Heart left ventricle (tissue), 16 donors: ENCODE measurements at regions not wholly inside any gene's neighbourhood (a gene's known extent, or its start where the extent isn't known, plus 50 kb on each side); places are given as distances from the start of the nearest gene placed in this dataset.

Experiments
- ATAC-seq, 4 donors: fragments of 200-7000 bp; cut with Tn5 transposase; one replicate each; pipeline ENCODE4 v1.9.1; 2020 to 2022; ENCODE audit warnings: moderate library complexity in 4 of 4, mild to moderate bottlenecking in 3 of 4, moderate number of reproducible peaks in 1 of 4
- DNase-seq, 5 donors: peaks; one replicate each; pipeline ENCODE4 v3.0.0-alpha.2; 2020
- H3K27ac ChIP-seq, 12 donors: fragments of 200-600 bp; sonication (generic) in 4 of 12; one replicate each; pipeline versions ENCODE4 v1.5.0 to v1.8.0; 2016 to 2022; ENCODE audit warnings: mild to moderate bottlenecking in 2 of 12
- H3K27me3 ChIP-seq, 9 donors: fragments of 200-600 bp; sonication (generic) in 2 of 9; one replicate each; pipeline versions ENCODE4 v1.5.1 to v1.8.0; 2016 to 2022; ENCODE audit warnings: mild to moderate bottlenecking in 3 of 9
- H3K36me3 ChIP-seq, 9 donors: fragments of 200-600 bp; sonication (generic) in 2 of 9; one replicate each; pipeline versions ENCODE4 v1.5.0 to v1.8.0; 2018 to 2022; ENCODE audit warnings: mild to moderate bottlenecking in 2 of 9
- H3K4me1 ChIP-seq, 12 donors: fragments of 200-600 bp; sonication (generic) in 4 of 12; one replicate each; pipeline versions ENCODE4 v1.5.0 to v1.8.0; 2016 to 2022; ENCODE audit warnings: mild to moderate bottlenecking in 3 of 12
- H3K4me3 ChIP-seq, 12 donors: fragments of 200-600 bp; sonication (generic) in 4 of 12; one replicate each; pipeline versions ENCODE4 v1.5.0 to v1.8.0; 2017 to 2022; ENCODE audit warnings: mild to moderate bottlenecking in 9 of 12, moderate library complexity in 4 of 12
- H3K9me3 ChIP-seq, 12 donors: fragments of 200-600 bp; sonication (generic) in 4 of 12; one replicate each; pipeline versions ENCODE4 v1.5.0 to v1.8.0; 2016 to 2022; ENCODE audit warnings: mild to moderate bottlenecking in 1 of 12
- POLR2A ChIP-seq, 2 donors: fragments of 450-650 bp; IDR thresholded peaks; one replicate each; pipeline ENCODE4 v1.6.1; 2017; ENCODE audit warnings: antibody characterized with exemption in 2 of 2, mild to moderate bottlenecking in 2 of 2, moderate library complexity in 2 of 2
- WGBS, 4 donors: extraction: QIAGEN DNeasy Blood & Tissue Kit in 2 of 4; methylation state at CpG; one replicate each; pipeline versions ENCODE4 v1.1.5 to v1.1.7; 2013 to 2018; 5-methylcytosine and 5-hydroxymethylcytosine counted together
- intact Hi-C, 10 donors: fragments of 100-400 bp; cut with DNase I; formaldehyde crosslinking; loops; one replicate each; pipeline versions ENCODE4 v1.11.1 to v1.14.2; 2022
- TF ChIP-seq, protein P1 (sequence below), 12 donors: fragments of 200-600 bp; sonication (generic) in 4 of 12; IDR thresholded peaks; one replicate each; pipeline versions ENCODE4 v1.5.0 to v1.8.0; 2018 to 2022; ENCODE audit warnings: antibody characterized with exemption in 12 of 12, mild to moderate bottlenecking in 5 of 12
- donor health status: ischemic (EF 13 %, LVEDD 7.1; RV severe dilation, severe dysfunction).
- donor health status: healthy with polysubstance abuse.
- donor health status: DM: no; HTN: yes; CAD: no.
- donor health status: DM: no; HTN: no; CAD: no.
- donor health status: ischemic (EF 25% LVEDD 6.9; RV normal size, moderate dysfunction).
- donor health status: ischemic (EF 25% LVEDD 5.7; RV mildly dilated, moderate dysfunction).
- donor health status: healthy.
- donor health status: DM: yes; HTN: yes; CAD: no.
- donor health status: ischemic (EF 35%, LVEDD 5.7; RV mildly dilated, moderate dysfunction).
- donor health status: nonischemic (EF 11% LVEDD 7.7; RV severe dilation, severe dysfunction).
- donor health status: DM: yes; HTN: yes; CAD: no.
- donor health status: PGD.
- donor health status: ischemic (EF 29% LVEDD 5.4; RV normal size, mild dysfunction).
- donor health status: nonischemic (EF 23%, LVEDD 6.1; RV moderate dilation, normal function).

DNA sequence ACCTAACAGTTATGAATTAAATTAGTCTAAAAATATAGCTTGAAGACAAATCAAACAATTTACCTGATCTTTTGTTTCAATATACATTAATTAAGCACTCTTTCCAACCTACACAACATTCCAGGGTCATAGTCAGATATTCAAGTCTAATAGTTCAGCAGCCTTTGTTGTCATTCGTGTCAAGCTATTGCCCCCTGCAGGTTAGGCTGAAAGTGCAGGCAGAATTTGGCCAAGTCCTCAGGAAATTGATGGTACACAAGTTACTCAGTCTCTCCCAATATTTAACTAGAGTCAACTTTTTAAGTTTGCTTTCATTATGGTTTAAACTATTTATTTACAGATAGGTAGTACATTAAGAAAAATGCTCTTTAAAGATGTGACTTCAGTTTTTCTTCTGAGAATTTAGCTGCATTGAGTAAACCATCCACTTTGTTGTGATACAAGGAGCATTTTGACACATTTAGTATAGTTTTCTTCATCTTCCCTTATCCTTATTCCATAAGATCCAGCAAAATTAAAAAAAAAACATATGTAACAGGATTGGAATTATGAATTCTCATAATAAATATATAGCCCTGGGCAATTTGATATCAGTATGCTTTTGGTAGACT lies 130.3 kb upstream of the DPYD start:
- Histone ChIP-seq H3K36me3 (no peaks in the 10 kb centered on the region), H3K9me3 (no peaks in the 10 kb centered on the region), H3K27me3 (peaks cover 10 to 83% (median 64%) of the 10 kb centered on the region in 9 donors), H3K4me1 (peaks cover 0 to 26% (median 13%) of the 10 kb centered on the region in 12 donors), H3K27ac (no peak overlapping the region), H3K4me3 (no peak overlapping the region)
- TF ChIP-seq, protein P1, sequence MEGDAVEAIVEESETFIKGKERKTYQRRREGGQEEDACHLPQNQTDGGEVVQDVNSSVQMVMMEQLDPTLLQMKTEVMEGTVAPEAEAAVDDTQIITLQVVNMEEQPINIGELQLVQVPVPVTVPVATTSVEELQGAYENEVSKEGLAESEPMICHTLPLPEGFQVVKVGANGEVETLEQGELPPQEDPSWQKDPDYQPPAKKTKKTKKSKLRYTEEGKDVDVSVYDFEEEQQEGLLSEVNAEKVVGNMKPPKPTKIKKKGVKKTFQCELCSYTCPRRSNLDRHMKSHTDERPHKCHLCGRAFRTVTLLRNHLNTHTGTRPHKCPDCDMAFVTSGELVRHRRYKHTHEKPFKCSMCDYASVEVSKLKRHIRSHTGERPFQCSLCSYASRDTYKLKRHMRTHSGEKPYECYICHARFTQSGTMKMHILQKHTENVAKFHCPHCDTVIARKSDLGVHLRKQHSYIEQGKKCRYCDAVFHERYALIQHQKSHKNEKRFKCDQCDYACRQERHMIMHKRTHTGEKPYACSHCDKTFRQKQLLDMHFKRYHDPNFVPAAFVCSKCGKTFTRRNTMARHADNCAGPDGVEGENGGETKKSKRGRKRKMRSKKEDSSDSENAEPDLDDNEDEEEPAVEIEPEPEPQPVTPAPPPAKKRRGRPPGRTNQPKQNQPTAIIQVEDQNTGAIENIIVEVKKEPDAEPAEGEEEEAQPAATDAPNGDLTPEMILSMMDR (IDR thresholded peaks at IDR 0.05) = peak; percentile 68 to 90 (median 81)
- no peak for TF ChIP-seq POLR2A (IDR thresholded peaks at IDR 0.05)
- ATAC-seq (no peak), DNase-seq (peak; percentile 46 to 57 (median 49))
- 0 to 3% (median 0%) methylated on average over 1 of the region's 1 CpG for WGBS, 4 donors
- intact Hi-C loops = loop anchor here (2.0 to 10.0 kb wide), 14 partner anchors 414 to 1816 kb away; no protein-coding TSS in a partner anchor

DNA sequence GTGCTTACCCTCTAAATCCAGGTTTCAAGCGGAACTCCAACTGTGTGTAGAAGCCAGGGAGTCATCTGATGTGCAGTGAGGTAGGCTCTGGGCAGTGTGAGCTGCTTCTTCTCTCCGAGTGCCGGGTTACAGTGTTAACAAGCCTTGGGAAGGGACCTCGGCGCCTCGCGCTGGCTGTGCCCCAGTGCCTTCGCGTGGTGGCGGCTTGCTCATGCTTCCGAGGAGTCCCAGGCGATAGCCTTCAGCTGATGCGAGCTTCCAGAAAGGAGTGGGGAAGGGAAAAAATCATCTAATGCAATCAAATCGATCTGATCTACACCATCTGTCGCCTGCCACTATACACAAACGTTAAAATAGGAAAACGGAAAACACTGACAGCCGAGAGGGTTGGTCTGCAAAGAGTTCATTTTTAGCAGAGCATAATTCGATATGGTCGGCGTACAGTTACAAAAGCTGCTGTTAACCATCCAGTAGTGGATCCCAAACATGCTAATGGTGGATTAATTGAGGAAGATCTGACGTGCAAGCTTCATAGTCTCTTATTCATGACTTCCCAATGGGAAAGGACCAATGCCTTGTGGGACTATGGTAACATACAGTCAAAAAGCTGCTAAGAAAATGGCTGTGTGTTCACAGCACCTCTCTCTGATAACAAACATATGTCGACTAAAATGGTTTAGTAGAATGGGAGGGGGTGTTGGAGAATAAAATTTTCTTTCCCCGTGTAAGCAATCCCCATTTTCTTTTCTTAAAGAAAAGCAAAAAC lies 128.7 kb upstream of the DPYD start:
- Histone ChIP-seq H3K27me3 (peaks cover 25 to 89% (median 68%) of the 10 kb centered on the region in 9 donors), H3K9me3 (no peaks in the 10 kb centered on the region), H3K4me3 (no peak overlapping the region), H3K4me1 (peaks cover 0 to 41% (median 18%) of the 10 kb centered on the region in 12 donors), H3K27ac (no peak overlapping the region), H3K36me3 (no peaks in the 10 kb centered on the region)
- ATAC-seq (no peak), DNase-seq (peak in 2 of 5 donors; percentile 15 to 51)
- no peak for TF ChIP-seq POLR2A (IDR thresholded peaks at IDR 0.05)
- TF ChIP-seq, protein P1 (IDR thresholded peaks at IDR 0.05) = no peak
- WGBS, 4 donors = 8 to 11% (median 9%) methylated on average over 20 to 24 of the region's 24 CpGs
- intact Hi-C loops = loop anchor here (2.0 to 10.0 kb wide), 15 partner anchors 385 to 1815 kb away; no protein-coding TSS in a partner anchor

DNA sequence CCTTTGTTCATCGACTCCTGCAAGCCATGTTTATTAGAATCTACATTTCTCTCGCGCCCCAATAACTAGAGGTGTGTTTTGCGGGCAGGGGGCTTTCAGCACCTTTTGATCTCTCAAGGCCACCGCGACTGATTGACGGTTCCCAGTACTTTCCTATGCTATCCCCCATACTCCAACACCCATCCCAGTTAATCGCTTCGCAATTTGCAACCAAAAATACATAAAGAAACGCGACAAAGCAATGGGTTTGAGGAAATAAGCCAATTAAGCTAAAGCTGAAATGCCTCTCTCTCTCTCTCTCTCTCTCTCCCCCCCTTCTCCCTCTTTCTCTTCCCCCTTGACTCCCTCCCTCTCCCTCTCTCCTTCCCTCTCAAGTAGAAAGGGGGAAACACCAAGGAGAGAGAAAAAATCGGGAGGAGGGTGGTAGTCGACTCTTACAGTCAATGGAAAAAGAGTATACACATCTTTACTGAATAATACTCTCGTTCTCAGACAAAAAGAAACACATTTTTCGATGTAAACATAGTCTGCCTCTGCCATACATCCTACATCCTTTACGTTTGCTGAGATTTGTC lies 128.0 kb upstream of the DPYD start:
- H3K27ac ChIP-seq = no peak overlapping the region
- WGBS, 4 donors = 3 to 5% (median 4%) methylated on average over 16 of the region's 16 CpGs
- H3K36me3 ChIP-seq = no peaks in the 10 kb centered on the region
- TF ChIP-seq, protein P1 (IDR thresholded peaks at IDR 0.05) = no peak
- TF ChIP-seq POLR2A (IDR thresholded peaks at IDR 0.05) = no peak
- H3K4me3 ChIP-seq = peak overlapping the region in 1 of 12 donors; percentile 19
- intact Hi-C loops = loop anchor here in 1 of 10 donors (10.0 kb wide), 1 partner anchor 384 kb away; no protein-coding TSS in a partner anchor
- DNase-seq = no peak
- no peak for ATAC-seq
- H3K27me3 ChIP-seq = peaks cover 25 to 92% (median 72%) of the 10 kb centered on the region in 9 donors
- no peaks in the 10 kb centered on the region for H3K9me3 ChIP-seq
- H3K4me1 ChIP-seq = peaks cover 0 to 39% (median 16%) of the 10 kb centered on the region in 12 donors

DNA sequence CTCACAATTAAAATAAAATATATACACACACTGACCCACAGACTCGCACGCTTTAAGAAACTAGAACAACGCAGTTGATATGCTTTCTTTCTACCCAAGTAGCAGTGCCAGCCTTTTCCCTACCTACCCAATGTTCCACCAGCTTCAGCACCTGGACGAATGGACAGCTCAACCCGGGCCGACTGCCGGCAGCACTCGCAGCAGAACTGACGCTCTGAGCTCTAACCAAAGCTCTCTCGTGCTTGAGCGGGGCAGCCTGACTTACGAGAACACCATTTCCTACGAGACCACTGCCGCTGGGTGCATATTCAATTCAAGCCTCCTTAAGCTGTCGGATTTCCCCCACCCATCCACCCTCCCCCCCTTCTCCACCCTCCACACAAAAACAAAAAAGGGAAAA lies 127.4 kb upstream of the DPYD start:
- Histone ChIP-seq H3K27me3 (peaks cover 20 to 91% (median 66%) of the 10 kb centered on the region in 9 donors), H3K27ac (no peak overlapping the region), H3K4me1 (peaks cover 0 to 33% (median 11%) of the 10 kb centered on the region in 12 donors), H3K36me3 (no peaks in the 10 kb centered on the region), H3K4me3 (peak overlapping the region in 1 of 12 donors; percentile 19), H3K9me3 (no peaks in the 10 kb centered on the region)
- ATAC-seq (peak; percentile 72 to 94 (median 94)), DNase-seq (peak; percentile 72 to 85 (median 78))
- WGBS, 4 donors = 0 to 1% (median 1%) methylated on average over 15 of the region's 15 CpGs
- TF ChIP-seq POLR2A (IDR thresholded peaks at IDR 0.05) = no peak
- TF ChIP-seq, protein P1 (IDR thresholded peaks at IDR 0.05) = no peak
- intact Hi-C loops = loop anchor here in 1 of 10 donors (10.0 kb wide), 1 partner anchor 383 kb away; no protein-coding TSS in a partner anchor
